T-helper 1 cell (primary cell): ENCODE measurements at regions not wholly inside any gene's neighbourhood (a gene's known extent, or its start where the extent isn't known, plus 50 kb on each side); places are given as distances from the start of the nearest gene placed in this dataset.

Experiments used
- DNase-seq, 5 donors: peaks; one replicate each; pipeline ENCODE4 v3.0.0-alpha.2; 2012 to 2020

DNA sequence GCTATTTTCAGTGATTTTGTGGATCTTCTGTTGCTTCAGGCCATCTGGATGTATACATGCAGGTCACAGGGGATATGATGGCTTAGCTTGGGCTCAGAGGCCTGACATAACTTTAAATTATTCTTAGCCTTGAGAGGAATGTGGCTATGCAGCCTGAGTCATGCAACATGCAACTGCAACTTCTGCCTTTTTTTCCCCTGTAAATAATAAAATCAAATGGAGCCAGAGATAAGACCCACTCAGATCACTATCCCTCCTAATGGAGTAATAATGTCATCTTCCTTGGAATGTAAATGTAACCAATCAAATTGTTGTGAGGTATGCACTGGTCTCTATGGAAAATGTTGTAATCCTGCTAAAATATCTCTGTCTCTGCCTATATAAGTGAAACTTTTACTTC is 54.9 kb downstream of the MAGEB17 start:
- DNase-seq = no peak

GRCh38 chrX:16223385-16223784 is 56.1 kb downstream of the MAGEB17 start:
- DNase-seq = no peak

- no peak for DNase-seq
These were observed 71.9 kb downstream of the MAGEB17 start for GRCh38 chrX:16239211-16239610.

- no peak for DNase-seq
These were observed 73.1 kb downstream of the MAGEB17 start for GRCh38 chrX:16240231-16240905.

DNA sequence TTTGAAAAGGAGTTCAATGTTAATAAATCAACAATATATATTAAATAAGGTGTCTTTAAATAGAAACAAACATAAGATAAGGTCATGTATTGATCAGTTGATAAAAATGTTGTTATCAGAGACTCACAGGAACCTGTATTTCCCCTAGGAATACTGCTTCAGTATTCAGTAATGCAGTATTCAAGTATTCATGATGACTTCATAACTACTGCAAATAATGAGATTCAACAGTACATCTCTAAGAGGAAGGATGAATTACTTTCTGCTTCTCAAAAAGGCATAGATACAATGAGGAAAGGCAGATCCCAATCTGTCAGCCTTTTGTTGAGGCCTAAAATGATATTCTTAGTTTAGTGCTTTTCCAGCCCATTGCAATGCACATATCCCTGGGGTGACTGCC is 73.7 kb downstream of the MAGEB17 start:
- DNase-seq = no peak

DNA sequence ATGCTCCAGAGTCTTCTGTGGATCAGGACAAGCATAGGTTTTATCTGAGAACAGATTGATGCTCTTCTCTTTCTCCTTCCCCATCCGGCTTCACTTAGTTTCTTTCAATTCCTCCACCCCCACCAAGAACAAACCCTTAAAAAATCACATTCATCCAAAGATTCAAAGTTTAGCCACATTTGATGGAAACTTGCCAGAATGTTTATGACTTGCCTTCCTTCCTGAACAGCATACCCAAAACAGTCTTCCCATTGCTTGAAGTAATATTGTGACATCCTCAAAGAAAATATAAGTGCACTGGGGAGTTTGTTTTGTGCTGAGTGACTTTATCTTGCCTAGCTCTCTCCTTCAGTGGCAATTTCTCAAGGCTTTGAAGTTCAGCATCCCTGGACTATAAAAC is 83.0 kb downstream of the MAGEB17 start:
- no peak for DNase-seq

GRCh38 chrX:16251782-16252181 is 84.5 kb downstream of the MAGEB17 start:
- DNase-seq = no peak

- no peak for DNase-seq
These were observed 91.6 kb downstream of the MAGEB17 start for GRCh38 chrX:16258882-16259281.

DNA sequence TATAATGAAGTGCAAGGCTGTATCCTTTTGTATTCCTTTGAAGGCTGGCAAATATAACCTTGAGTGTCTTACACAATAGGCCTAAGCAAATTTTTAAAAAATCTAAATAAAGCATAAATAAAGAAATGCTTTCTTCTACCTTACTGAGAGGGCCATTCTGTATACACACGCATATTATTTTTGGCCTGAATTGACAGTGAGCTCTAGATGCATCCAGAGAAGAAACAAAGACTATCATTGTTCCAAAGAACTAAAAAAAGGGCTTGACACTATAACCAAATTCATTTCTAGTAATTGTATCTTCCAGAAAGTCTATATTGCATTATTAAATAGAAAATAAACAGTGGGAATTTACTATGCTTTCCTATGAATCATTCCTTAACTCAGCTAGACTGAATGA is 100.2 kb downstream of the MAGEB17 start:
- DNase-seq = no peak

- DNase-seq = no peak
These were observed 100.9 kb downstream of the MAGEB17 start for GRCh38 chrX:16268206-16268605.

- no peak for DNase-seq
These were observed 111.6 kb downstream of the MAGEB17 start for GRCh38 chrX:16278927-16279326.

DNA sequence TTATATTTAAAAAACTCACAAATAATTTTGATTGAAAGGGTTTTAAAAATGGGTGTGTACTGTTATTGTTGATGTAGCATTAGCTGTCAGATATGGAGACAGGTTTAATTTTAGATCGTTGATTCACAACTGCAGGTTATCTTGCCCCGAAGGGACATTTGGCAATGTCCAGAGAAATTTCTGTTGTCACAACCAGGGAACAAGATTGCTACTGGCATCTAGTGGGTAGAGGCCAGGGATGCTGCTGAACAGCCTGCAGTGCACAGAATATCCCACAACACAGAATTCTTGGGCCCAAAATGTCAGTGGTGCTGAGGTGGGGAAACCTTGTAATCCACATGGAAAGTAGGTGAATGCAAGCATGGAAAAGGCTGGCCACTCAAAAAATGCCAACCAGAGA is 114.9 kb downstream of the MAGEB17 start:
- DNase-seq = no peak

DNA sequence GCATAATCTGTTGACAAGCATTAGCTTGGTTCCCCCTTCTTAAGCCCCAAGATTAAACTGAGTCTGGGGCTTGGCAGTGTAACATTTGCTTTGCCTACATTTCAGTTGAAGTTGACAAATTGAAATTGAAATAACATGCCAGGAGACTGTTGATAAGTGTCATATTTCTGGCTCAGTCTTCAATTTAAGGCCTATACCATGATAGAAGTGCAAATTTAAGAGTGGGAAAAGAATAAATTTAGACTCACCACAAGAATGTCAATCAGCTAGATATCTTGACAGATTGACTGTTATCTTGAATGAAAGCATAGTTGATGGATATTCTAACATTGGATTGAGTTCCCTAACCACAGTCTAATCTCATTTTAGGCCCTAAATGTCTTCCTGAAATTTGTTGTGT is 117.6 kb downstream of the MAGEB17 start:
- DNase-seq = no peak

- no peak for DNase-seq
These were observed 123.7 kb downstream of the MAGEB17 start for GRCh38 chrX:16290997-16291396.

DNA sequence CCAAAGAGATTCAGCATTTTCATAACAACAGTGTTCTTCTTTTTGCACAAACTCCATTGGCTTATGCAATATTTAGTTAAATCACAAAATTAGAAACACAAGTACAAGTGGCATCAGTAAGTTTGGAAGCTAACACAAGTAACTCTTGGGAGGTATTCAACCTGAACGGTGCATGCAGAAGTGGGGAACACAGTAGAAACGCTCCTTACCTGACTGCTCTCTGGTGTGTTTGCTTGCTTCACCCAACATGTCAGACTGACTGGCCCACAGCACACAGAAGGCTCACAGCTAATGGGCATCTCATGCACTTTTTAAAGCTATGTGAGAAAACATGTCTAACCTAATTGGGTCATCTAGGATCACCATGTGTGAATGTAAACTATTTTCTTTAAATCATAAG is 133.6 kb downstream of the MAGEB17 start:
- no peak for DNase-seq

DNA sequence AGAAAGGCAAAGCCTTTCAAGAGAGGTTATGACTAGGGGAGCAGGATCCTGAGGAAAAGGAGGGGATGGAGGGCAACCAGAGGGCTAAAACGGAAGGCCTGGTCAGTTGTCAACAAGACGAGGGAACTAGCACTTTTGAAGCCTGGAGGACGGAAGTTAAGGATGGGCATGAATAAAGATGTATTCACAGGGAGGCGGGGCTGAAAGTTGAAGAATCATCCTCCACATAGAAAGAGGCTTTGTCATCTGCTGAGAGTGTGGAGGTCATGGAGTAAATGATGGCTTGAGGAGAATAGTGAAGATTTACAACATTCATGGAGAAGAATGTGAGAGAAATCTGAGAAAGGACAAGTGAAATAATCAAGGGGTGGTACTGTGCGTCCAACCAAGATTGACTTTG is 137.5 kb downstream of the MAGEB17 start:
- no peak for DNase-seq

GRCh38 chrX:16305187-16305586 is 137.9 kb downstream of the MAGEB17 start:
- DNase-seq = no peak

- no peak for DNase-seq
These were observed 140.7 kb downstream of the MAGEB17 start for GRCh38 chrX:16307950-16308349.

GRCh38 chrX:16308773-16309172 is 141.5 kb downstream of the MAGEB17 start:
- no peak for DNase-seq

DNA sequence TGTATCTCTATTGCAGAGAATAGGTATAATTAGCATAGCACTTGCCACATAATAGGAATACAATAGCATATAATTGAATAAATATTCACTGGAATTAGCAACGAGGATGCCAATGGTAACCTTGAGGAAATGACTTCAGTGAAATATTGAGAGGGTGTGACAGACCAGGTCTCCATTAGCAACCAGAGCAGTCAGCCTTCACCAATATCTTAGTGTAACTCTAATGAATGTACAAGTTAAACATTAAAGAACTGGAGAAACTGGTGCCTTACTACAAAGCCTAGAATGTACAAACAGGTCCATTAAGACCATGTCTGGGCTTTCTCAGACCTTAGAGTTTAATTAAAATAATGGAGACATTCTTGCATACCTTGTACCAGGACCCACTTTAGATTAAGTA is 143.0 kb downstream of the MAGEB17 start:
- DNase-seq = no peak

DNA sequence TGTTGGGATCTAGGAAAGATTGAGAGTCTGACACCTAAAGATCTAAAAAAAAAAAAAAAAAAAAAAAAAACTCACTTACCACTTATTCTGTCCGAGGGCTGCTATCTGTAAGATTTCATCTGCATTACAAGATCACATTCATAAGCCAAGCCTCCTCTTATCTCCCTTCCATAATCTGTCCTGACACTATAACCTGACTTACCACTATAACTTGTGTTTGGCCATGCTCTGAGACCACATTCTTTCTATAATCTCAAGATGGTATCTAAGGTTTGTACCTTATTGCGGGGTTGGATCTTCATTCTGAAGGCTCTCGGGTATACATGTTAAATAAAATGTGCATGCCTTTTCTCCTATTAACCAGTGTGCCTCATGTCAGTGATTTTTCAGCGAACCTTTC is 144.4 kb downstream of the MAGEB17 start:
- no peak for DNase-seq

DNA sequence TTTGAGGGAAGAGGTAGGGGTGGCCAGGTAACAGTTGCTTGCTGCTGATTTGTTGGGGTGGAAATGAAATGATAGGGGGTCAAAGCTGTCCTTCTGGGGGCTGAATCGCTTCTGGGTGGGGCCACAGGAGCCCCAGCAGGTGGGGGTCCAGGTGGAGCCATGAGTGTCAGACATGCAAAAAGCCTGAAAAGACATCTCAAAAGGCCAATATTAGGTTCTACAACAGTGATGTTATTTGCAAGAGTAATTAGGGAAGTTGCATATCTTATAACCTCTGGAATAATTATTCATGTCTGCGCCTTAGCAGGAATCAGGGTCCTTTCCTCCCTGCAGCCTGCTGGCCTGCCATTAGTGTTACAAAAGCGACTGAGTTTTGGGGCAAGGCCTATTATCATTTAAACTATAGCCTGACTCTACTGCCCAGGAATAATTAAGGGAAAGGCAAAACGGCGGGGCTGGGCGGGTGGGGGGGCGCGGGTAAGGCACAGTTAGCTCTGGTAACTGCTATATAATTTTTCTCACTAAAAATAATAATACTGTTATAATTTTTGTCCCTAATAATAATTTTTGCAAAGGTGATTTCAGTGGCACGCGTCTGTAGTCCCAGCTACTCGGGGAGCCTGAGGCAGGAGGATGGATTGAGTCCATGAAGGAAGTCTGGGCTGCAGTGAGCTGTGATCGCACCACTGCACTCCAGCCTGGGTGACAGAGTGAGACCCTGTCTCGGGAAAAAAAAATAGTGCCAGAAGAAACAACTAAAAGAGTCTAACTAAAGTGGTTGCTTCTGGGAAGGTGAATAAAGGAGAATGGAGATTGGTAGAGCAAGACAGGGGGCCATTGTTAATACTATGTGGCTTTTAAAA is 145.7 kb downstream of the MAGEB17 start:
- no peak for DNase-seq

DNA sequence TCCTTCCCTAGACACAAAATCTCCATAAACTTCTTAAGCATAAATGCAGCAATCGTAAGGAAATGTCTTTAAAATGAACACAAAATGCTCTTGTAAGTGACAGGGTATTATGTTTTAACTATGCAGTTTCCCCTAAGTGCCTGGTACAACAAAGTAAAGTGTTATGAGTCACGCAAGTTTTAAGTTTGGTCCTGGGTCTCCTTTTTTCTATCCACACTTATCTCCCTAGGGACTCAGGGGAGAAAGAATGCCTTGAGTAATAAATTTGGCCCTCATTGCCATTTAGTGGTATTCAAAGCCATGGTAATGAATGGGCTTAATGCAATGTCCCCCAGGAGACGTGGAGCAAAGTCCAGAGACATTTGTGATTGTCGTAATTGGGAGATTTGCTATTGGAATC is 149.1 kb downstream of the MAGEB17 start:
- DNase-seq = no peak

- DNase-seq = no peak
These were observed 152.6 kb downstream of the MAGEB17 start for GRCh38 chrX:16319929-16320328.
